Cardiac muscle cell (in vitro differentiated cells and primary cell): ENCODE measurements at regions not wholly inside any gene's neighbourhood (a gene's known extent, or its start where the extent isn't known, plus 50 kb on each side); places are given as distances from the start of the nearest gene placed in this dataset.

Source experiments
- DNase-seq, 2 donors: peaks; one replicate each; pipeline versions ENCODE4 v3.0.0 to v3.0.0-alpha.2; 2010 to 2017; ENCODE audit warnings: low read depth in 1 of 2, low spot score in 1 of 2
- H3K27ac ChIP-seq: fragments of 200-600 bp; sonication (generic); 2 replicates; pipeline ENCODE4 v1.5.1; 2016
- H3K27me3 ChIP-seq: fragments of 200-600 bp; sonication (generic); 2 replicates; pipeline ENCODE4 v1.6.0; 2016; ENCODE audit warnings: control low read depth
- H3K36me3 ChIP-seq: fragments of 200-600 bp; sonication (generic); 2 replicates; pipeline ENCODE4 v1.5.1; 2016; ENCODE audit warnings: control low read depth
- H3K4me1 ChIP-seq: fragments of 200-600 bp; sonication (generic); 2 replicates; pipeline ENCODE4 v1.8.1; 2017; ENCODE audit warnings: low read depth, mild to moderate bottlenecking, mixed run types
- H3K4me3 ChIP-seq: fragments of 200-600 bp; sonication (generic); 2 replicates; pipeline ENCODE4 v1.5.1; 2016; ENCODE audit warnings: mild to moderate bottlenecking
- H3K9me3 ChIP-seq: fragments of 200-600 bp; sonication (generic); 2 replicates; pipeline ENCODE4 v1.5.1; 2017; ENCODE audit warnings: low read depth, mild to moderate bottlenecking, control low read depth
- CTCF ChIP-seq: IDR thresholded peaks from 2 replicates; pipeline ENCODE4 v1.5.1; 2012; ENCODE audit warnings: low read depth, mild to moderate bottlenecking, low read length

- peaks cover 8% of the 10 kb centered on the region for H3K4me1 ChIP-seq
- H3K27ac ChIP-seq, result no peak overlapping the region
- H3K9me3 ChIP-seq, result no peaks in the 10 kb centered on the region
- peak in 1 of 2 donors; percentile 83 for DNase-seq
- no peak overlapping the region for H3K4me3 ChIP-seq
- H3K27me3 ChIP-seq, result no peaks in the 10 kb centered on the region
- H3K36me3 ChIP-seq, result no peaks in the 10 kb centered on the region
- TF ChIP-seq CTCF, result no peak
Measured at GRCh38 chr6:134551245-134551960, 233.5 kb upstream of the SGK1 start.

- Histone ChIP-seq H3K27ac (no peak overlapping the region), H3K9me3 (no peaks in the 10 kb centered on the region), H3K36me3 (no peaks in the 10 kb centered on the region), H3K27me3 (no peaks in the 10 kb centered on the region), H3K4me3 (no peak overlapping the region), H3K4me1 (peaks cover 8% of the 10 kb centered on the region)
- TF ChIP-seq CTCF, result no peak
- DNase-seq, result peak in 1 of 2 donors; percentile 90
Measured at GRCh38 chr6:134550604-134551003, 232.7 kb upstream of the SGK1 start.

GRCh38 chr6:134549854-134550253 is 231.9 kb upstream of the SGK1 start:
- H3K36me3 ChIP-seq, result no peaks in the 10 kb centered on the region
- H3K4me1 ChIP-seq, result peaks cover 11% of the 10 kb centered on the region
- peak in 1 of 2 donors; percentile 50 for DNase-seq
- no peak overlapping the region for H3K4me3 ChIP-seq
- H3K9me3 ChIP-seq, result no peaks in the 10 kb centered on the region
- H3K27ac ChIP-seq, result no peak overlapping the region
- TF ChIP-seq CTCF, result no peak
- H3K27me3 ChIP-seq, result no peaks in the 10 kb centered on the region

- no peak overlapping the region for H3K4me3 ChIP-seq
- no peaks in the 10 kb centered on the region for H3K27me3 ChIP-seq
- no peak for TF ChIP-seq CTCF
- peaks cover 20% of the 10 kb centered on the region for H3K4me1 ChIP-seq
- H3K27ac ChIP-seq, result no peak overlapping the region
- no peak for DNase-seq
- H3K36me3 ChIP-seq, result no peaks in the 10 kb centered on the region
- no peaks in the 10 kb centered on the region for H3K9me3 ChIP-seq
Measured at GRCh38 chr6:134546962-134547645, 229.2 kb upstream of the SGK1 start.

GRCh38 chr6:134544737-134545136 is 226.8 kb upstream of the SGK1 start:
- Histone ChIP-seq H3K4me1 (peaks cover 20% of the 10 kb centered on the region), H3K27me3 (no peaks in the 10 kb centered on the region), H3K36me3 (no peaks in the 10 kb centered on the region), H3K27ac (no peak overlapping the region), H3K4me3 (no peak overlapping the region), H3K9me3 (no peaks in the 10 kb centered on the region)
- DNase-seq, result no peak
- no peak for TF ChIP-seq CTCF
